Smooth muscle cell (in vitro differentiated cells): ENCODE measurements at regions not wholly inside any gene's neighbourhood (a gene's known extent, or its start where the extent isn't known, plus 50 kb on each side); places are given as distances from the start of the nearest gene placed in this dataset.
"Not testable (repeated sequence)": the region's sequence is repeated elsewhere in the genome, so short reads cannot be mapped to it uniquely, and the experiment has no call there.

Experiments
- DNase-seq: peaks from one replicate; lab custom pipeline; 2025; ENCODE audit not compliant: unreplicated experiment; lab: John Stamatoyannopoulos, UW
- H2AFZ ChIP-seq: fragments of 200-600 bp; sonication (generic); 2 replicates; pipeline ENCODE4 v1.6.0; 2016; ENCODE audit warnings: antibody characterized with exemption, low read depth, mild to moderate bottlenecking
- H3F3A ChIP-seq: fragments of 200-600 bp; sonication (generic); 2 replicates; pipeline ENCODE4 v1.6.0; 2017; ENCODE audit warnings: antibody characterized with exemption, low read depth
- H3K27ac ChIP-seq: fragments of 200-600 bp; sonication (generic); 2 replicates; pipeline ENCODE4 v1.5.1; 2016; ENCODE audit warnings: low read depth, mild to moderate bottlenecking
- H3K27me3 ChIP-seq: fragments of 200-600 bp; sonication (generic); 2 replicates; pipeline ENCODE4 v1.6.1; 2016; ENCODE audit warnings: low read depth, mild to moderate bottlenecking
- H3K36me3 ChIP-seq: fragments of 200-600 bp; sonication (generic); 2 replicates; pipeline ENCODE4 v1.5.1; 2016; ENCODE audit warnings: low read depth
- H3K4me1 ChIP-seq: fragments of 200-600 bp; sonication (generic); 2 replicates; pipeline ENCODE4 v1.5.1; 2016; ENCODE audit warnings: low read depth
- H3K4me2 ChIP-seq: fragments of 200-600 bp; sonication (generic); 2 replicates; pipeline ENCODE4 v1.6.0; 2016; ENCODE audit warnings: mild to moderate bottlenecking
- H3K4me3 ChIP-seq: fragments of 200-600 bp; sonication (generic); 2 replicates; pipeline ENCODE4 v1.5.1; 2016; ENCODE audit warnings: mild to moderate bottlenecking
- H3K79me2 ChIP-seq: fragments of 200-600 bp; sonication (generic); 2 replicates; pipeline ENCODE4 v1.6.0; 2016; ENCODE audit warnings: low read depth, mild to moderate bottlenecking
- H3K9ac ChIP-seq: fragments of 200-600 bp; sonication (generic); 2 replicates; pipeline ENCODE4 v1.6.0; 2016; ENCODE audit warnings: low read depth
- H3K9me3 ChIP-seq: fragments of 200-600 bp; sonication (generic); replicated peaks from 2 replicates; pipeline ENCODE4 v1.5.1; 2016; ENCODE audit warnings: low read depth
- H4K20me1 ChIP-seq: fragments of 200-600 bp; sonication (generic); 2 replicates; pipeline ENCODE4 v1.6.0; 2016; ENCODE audit warnings: low read depth
- CTCF ChIP-seq: fragments of 200-600 bp; sonication (generic); IDR thresholded peaks from 2 replicates; pipeline ENCODE4 v1.5.1; 2017; ENCODE audit warnings: borderline replicate concordance, mild to moderate bottlenecking, antibody characterized with exemption; ENCODE audit not compliant: insufficient read depth, poor library complexity, severe bottlenecking
- WGBS: methylation state at CpG from one replicate; pipeline ENCODE4 v1.1.7; 2016; ENCODE audit warnings: low lambda C conversion rate; 5-methylcytosine and 5-hydroxymethylcytosine counted together

- no peaks in the 10 kb centered on the region for H3K9me3 ChIP-seq
- H4K20me1 ChIP-seq: no peaks in the 10 kb centered on the region
- 17% methylated on average over 1 of the region's 1 CpG for WGBS
- H3K36me3 ChIP-seq: no peaks in the 10 kb centered on the region
- H3K79me2 ChIP-seq: no peaks in the 10 kb centered on the region
- H3K9ac ChIP-seq: no peak overlapping the region
- no peak for TF ChIP-seq CTCF
- peak overlapping the region; percentile 60 for H3K27ac ChIP-seq
- peak overlapping the region; percentile 39 for H3K4me3 ChIP-seq
- no peaks in the 10 kb centered on the region for H3F3A ChIP-seq
- no peak for DNase-seq
- no peaks in the 10 kb centered on the region for H3K27me3 ChIP-seq
- peak overlapping the region; percentile 68 for H3K4me2 ChIP-seq
- H2AFZ ChIP-seq: no peak overlapping the region
- H3K4me1 ChIP-seq: no peaks in the 10 kb centered on the region
Observed at GRCh38 chr1:222898191-222898527, 83.3 kb downstream of the DISP1 start.

GRCh38 chr1:222899471-222899870 lies 84.6 kb downstream of the DISP1 start:
- H3K79me2 ChIP-seq: no peaks in the 10 kb centered on the region
- no peak overlapping the region for H3K9ac ChIP-seq
- no peaks in the 10 kb centered on the region for H4K20me1 ChIP-seq
- H3K9me3 ChIP-seq: no peaks in the 10 kb centered on the region
- 69% methylated on average over 4 of the region's 4 CpGs for WGBS
- no peak overlapping the region for H3K4me3 ChIP-seq
- DNase-seq: no peak
- H2AFZ ChIP-seq: no peak overlapping the region
- peak overlapping the region; percentile 13 for H3K4me2 ChIP-seq
- H3K27me3 ChIP-seq: no peaks in the 10 kb centered on the region
- H3F3A ChIP-seq: no peaks in the 10 kb centered on the region
- no peak overlapping the region for H3K27ac ChIP-seq
- TF ChIP-seq CTCF: no peak
- H3K36me3 ChIP-seq: no peaks in the 10 kb centered on the region
- no peaks in the 10 kb centered on the region for H3K4me1 ChIP-seq

GRCh38 chr1:222904451-222904850 lies 89.6 kb downstream of the DISP1 start:
- H3K36me3 ChIP-seq: no peaks in the 10 kb centered on the region
- H3K79me2 ChIP-seq: no peaks in the 10 kb centered on the region
- H3K4me2 ChIP-seq: no peak overlapping the region
- no peaks in the 10 kb centered on the region for H3F3A ChIP-seq
- no peaks in the 10 kb centered on the region for H4K20me1 ChIP-seq
- H3K9me3 ChIP-seq: no peaks in the 10 kb centered on the region
- H3K4me1 ChIP-seq: no peaks in the 10 kb centered on the region
- no peak overlapping the region for H2AFZ ChIP-seq
- no peak overlapping the region for H3K4me3 ChIP-seq
- H3K9ac ChIP-seq: no peak overlapping the region
- H3K27ac ChIP-seq: no peak overlapping the region
- DNase-seq: no peak
- no peak for TF ChIP-seq CTCF
- H3K27me3 ChIP-seq: no peaks in the 10 kb centered on the region
- WGBS: 97% methylated on average over 6 of the region's 6 CpGs

GRCh38 chr1:222905151-222905550 lies 90.3 kb downstream of the DISP1 start:
- no peak for TF ChIP-seq CTCF
- Histone ChIP-seq H3K4me3 (no peak overlapping the region), H4K20me1 (no peaks in the 10 kb centered on the region), H2AFZ (no peak overlapping the region), H3K79me2 (no peaks in the 10 kb centered on the region), H3K4me1 (no peaks in the 10 kb centered on the region), H3K9me3 (no peaks in the 10 kb centered on the region), H3K27ac (no peak overlapping the region), H3K4me2 (no peak overlapping the region), H3K36me3 (no peaks in the 10 kb centered on the region), H3K9ac (no peak overlapping the region), H3F3A (no peaks in the 10 kb centered on the region), H3K27me3 (no peaks in the 10 kb centered on the region)
- WGBS: over 99% methylated on average over 3 of the region's 3 CpGs
- DNase-seq: no peak

- not testable (repeated sequence) for H3K4me2 ChIP-seq, H3K27me3 ChIP-seq, H3K9me3 ChIP-seq, H2AFZ ChIP-seq, H3K36me3 ChIP-seq, H3K9ac ChIP-seq, H4K20me1 ChIP-seq, H3K79me2 ChIP-seq, DNase-seq, H3K27ac ChIP-seq, H3F3A ChIP-seq, H3K4me3 ChIP-seq, H3K4me1 ChIP-seq
- 88% methylated on average over 11 of the region's 11 CpGs for WGBS
Observed at GRCh38 chr1:222906271-222906739, 91.5 kb downstream of the DISP1 start.
